Rectal smooth muscle tissue (tissue), 1 donor: ENCODE measurements at regions not wholly inside any gene's neighbourhood (a gene's known extent, or its start where the extent isn't known, plus 50 kb on each side); places are given as distances from the start of the nearest gene placed in this dataset.

ENCODE experiments used
- H3K27ac ChIP-seq: one replicate; pipeline ENCODE4 v1.7.0; 2013; ENCODE audit warnings: low read depth, low read length, inconsistent platforms
- H3K27me3 ChIP-seq: one replicate; pipeline ENCODE4 v1.7.0; 2013; ENCODE audit warnings: low read length; ENCODE audit not compliant: control insufficient read depth, insufficient read depth
- H3K36me3 ChIP-seq: one replicate; pipeline ENCODE4 v1.7.0; 2013; ENCODE audit warnings: low read length; ENCODE audit not compliant: control insufficient read depth, insufficient read depth
- H3K4me1 ChIP-seq: one replicate; pipeline ENCODE4 v1.7.0; 2013; ENCODE audit warnings: low read length; ENCODE audit not compliant: control insufficient read depth, insufficient read depth
- H3K4me3 ChIP-seq: one replicate; pipeline ENCODE4 v1.7.0; 2013; ENCODE audit warnings: low read length
- H3K9ac ChIP-seq: one replicate; pipeline ENCODE4 v1.7.0; 2013; ENCODE audit warnings: low read length

DNA sequence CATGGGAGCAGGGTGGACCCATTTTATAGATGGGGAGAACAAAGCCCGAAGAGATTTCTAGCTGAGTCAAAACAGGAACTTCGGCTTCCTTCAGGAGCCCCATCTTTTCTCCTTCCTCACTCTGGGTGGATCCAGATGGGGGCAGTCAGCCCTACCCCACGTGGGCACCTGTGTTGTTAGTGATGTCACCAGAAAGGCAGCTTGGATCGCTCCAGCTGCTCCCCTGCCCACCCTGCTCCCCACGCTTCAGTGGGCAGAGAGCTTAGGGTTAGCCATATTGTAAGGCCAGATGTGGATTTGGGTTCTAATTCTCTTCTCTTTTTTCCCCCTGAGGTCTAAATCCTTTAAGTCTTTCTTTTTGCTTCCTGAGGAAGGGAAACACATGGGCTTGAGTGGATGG lies 132.3 kb upstream of the PJA1 start:
- peaks cover 9% of the 10 kb centered on the region for H3K27me3 ChIP-seq
- no peaks in the 10 kb centered on the region for H3K36me3 ChIP-seq
- no peak overlapping the region for H3K27ac ChIP-seq
- H3K9ac ChIP-seq = no peak overlapping the region
- H3K4me3 ChIP-seq = no peak overlapping the region
- no peaks in the 10 kb centered on the region for H3K4me1 ChIP-seq

DNA sequence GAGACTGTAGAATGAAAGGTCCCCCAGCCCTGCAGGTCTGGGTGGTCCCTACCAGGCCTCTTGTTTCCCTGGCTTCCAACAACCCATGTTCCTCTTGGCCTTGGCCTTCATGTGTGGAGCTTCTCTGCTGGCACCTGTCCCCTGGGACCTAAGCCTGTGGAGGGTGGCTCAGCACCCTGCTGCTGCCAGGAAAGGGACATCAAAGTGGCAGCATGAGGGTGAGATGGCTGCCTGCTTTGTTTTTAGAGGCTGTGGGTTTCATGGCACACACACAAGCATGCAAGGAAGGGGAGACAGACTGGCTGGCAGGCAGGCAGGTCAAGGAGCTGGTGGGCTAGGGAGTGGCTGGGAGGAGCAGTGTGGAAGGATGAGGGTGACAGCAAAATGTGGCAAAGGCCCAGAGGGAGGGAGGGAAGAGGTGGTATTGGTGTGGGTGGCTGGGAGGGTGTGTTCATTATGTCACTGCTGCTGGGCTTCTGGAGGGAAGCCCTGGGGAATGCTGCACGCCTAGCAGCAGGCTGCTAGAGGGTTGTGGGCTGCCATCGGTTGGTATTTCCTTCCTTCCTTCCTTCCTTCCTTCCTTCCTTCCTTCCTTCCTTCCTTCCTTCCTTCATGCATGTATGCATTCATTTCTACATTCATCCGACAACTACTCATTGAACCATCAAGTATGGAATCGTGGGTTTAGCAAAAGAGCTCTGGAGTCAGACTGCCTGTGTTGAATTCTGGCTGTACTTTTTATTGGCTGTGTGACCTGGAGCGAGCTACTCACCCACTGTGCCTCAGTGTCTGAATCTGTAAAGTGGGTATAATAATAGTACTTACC lies 128.7 kb upstream of the PJA1 start:
- Histone ChIP-seq H3K27me3 (no peaks in the 10 kb centered on the region), H3K27ac (no peak overlapping the region), H3K4me1 (no peaks in the 10 kb centered on the region), H3K9ac (no peak overlapping the region), H3K4me3 (no peak overlapping the region), H3K36me3 (no peaks in the 10 kb centered on the region)

DNA sequence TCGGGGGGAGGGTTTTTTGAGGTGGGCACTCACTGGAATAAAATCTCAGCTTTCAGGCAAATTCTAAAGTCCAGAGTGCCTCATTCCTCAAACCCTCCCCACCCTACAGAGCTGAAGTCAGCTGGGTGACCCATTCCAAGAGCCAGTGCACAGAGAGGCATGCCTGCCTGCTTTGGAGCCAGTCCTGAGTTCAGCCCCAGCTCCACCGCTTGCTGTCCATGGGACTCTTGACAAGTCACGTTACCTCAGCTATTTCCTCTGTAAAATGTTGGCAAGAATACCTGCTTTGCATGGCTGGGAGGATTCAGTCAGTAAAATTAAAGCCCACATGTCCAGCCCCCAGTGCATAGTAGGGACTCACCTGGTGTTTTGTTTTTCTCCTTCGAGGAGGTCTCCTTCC lies 125.9 kb upstream of the PJA1 start:
- Histone ChIP-seq H3K36me3 (no peaks in the 10 kb centered on the region), H3K4me1 (no peaks in the 10 kb centered on the region), H3K4me3 (no peak overlapping the region), H3K27ac (no peak overlapping the region), H3K9ac (no peak overlapping the region), H3K27me3 (peaks cover 2% of the 10 kb centered on the region)

DNA sequence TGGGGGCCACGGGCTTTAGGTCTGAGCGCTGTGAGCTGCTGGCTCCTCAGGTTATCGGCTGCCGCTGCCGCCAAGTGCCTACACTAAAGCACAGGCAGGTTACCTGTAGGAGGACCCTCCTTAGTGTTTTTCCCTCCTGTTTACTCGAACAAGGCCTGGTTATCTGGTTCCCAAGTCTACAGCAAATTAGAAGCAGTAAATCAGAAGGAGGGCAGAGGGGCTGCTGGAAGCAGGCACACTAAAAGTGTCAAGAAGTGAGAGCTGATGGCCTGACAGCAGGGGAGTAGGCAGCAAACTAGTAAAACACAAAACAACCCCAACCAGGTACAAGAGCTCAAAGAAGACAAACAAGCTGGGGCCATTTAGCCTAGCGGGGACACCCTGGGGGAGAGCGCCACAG lies 125.0 kb upstream of the PJA1 start:
- Histone ChIP-seq H3K9ac (no peak overlapping the region), H3K4me3 (no peak overlapping the region), H3K36me3 (no peaks in the 10 kb centered on the region), H3K27me3 (peaks cover 6% of the 10 kb centered on the region), H3K27ac (no peak overlapping the region), H3K4me1 (no peaks in the 10 kb centered on the region)

DNA sequence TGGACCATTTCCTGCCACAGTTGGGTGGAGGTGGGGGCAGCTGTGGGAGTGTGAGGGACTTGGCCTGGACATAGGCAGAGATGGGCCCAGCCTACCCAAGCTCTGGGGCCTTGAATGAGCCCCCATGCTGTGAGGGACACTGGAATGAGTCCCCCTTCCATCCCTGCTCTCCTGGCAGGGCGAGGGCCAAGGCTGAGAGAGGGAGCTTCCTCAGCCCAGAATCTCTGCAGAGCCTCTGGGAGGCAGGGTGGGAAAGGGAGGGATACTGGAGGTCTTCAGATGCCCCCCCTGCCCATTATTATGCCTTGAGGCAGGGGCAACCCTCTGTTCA lies 124.5 kb upstream of the PJA1 start:
- no peak overlapping the region for H3K27ac ChIP-seq
- H3K27me3 ChIP-seq = peaks cover 8% of the 10 kb centered on the region
- H3K4me1 ChIP-seq = peaks cover 2% of the 10 kb centered on the region
- H3K9ac ChIP-seq = no peak overlapping the region
- H3K4me3 ChIP-seq = no peak overlapping the region
- no peaks in the 10 kb centered on the region for H3K36me3 ChIP-seq

DNA sequence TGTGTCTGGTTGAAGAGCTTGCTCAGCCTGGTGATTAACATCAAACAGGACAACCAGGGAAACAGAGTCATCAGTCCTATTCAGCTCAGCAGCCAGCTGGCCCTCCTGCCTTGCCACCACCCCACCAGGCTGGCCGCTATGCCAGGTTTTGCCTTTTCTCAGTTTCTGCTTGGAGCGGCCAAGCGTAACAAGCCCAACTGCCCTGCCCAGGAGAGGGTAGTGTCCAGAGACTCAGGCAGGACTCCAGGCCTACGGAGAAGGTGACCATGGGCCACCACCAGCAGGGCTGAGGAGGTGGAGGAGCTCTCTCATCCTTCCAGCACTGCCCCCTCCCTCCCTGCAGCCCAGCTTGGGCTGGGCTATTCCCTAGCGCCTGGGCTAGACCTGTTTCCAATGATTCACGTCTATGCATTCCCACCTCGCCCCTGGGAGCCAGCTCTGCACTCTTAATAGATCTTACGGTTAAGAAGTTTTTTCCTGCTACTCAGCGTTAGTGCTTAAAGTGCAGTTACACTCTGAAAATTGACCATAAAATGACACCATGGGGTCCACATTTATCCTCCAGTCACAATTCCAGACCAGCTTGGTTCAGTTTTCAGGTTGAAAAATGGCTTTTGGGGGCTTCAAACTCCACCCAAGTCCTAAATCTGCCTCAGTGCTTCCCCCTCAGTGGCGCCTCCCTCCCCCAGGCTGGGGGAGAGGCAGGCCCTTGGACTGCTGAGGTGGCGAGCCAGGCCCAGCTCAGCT lies 124.0 kb upstream of the PJA1 start:
- Histone ChIP-seq H3K9ac (no peak overlapping the region), H3K27ac (no peak overlapping the region), H3K36me3 (no peaks in the 10 kb centered on the region), H3K27me3 (peaks cover 12% of the 10 kb centered on the region), H3K4me1 (peaks cover 2% of the 10 kb centered on the region), H3K4me3 (no peak overlapping the region)

DNA sequence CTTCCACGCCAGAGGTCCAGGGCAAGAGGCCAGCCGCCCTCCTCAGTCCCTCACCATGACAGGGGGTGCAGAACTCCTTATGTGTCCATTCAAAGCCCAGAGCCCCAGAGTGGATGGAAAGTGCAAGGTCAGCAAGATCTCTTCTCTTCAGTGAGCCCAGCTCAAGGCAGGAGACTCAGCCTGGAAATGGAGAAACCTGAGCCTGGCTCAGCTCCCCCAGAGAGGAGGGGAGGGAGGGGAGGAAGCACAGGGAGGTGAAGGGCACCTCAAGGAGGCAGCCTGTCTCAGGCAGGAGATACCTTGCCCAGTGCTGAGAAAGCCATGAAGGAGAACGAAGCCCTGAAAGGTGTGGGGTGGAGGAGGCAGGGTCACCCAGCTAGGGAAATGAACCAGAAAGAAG lies 121.8 kb upstream of the PJA1 start:
- Histone ChIP-seq H3K36me3 (no peaks in the 10 kb centered on the region), H3K4me3 (no peak overlapping the region), H3K27ac (no peak overlapping the region), H3K9ac (no peak overlapping the region), H3K4me1 (peaks cover 2% of the 10 kb centered on the region), H3K27me3 (peaks cover 12% of the 10 kb centered on the region)

DNA sequence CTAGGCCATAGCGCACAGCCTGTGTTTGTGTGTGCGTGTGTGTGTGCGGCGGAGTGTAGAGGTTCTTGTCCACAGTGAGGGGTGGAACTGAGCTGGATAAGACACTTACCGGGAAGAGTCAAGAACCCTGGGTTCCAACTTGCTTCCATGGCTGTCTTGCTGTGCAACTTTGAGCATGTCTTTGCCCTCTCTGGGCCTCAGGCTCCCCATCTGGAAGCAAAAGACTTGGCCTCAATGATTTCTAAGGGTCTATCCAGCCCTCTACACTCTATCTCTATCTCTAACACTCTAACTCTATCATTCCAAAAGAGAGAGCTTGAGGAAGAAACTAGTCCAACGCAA lies 121.3 kb upstream of the PJA1 start:
- Histone ChIP-seq H3K9ac (no peak overlapping the region), H3K27ac (no peak overlapping the region), H3K4me3 (no peak overlapping the region), H3K4me1 (peaks cover 2% of the 10 kb centered on the region), H3K36me3 (no peaks in the 10 kb centered on the region), H3K27me3 (peaks cover 12% of the 10 kb centered on the region)

DNA sequence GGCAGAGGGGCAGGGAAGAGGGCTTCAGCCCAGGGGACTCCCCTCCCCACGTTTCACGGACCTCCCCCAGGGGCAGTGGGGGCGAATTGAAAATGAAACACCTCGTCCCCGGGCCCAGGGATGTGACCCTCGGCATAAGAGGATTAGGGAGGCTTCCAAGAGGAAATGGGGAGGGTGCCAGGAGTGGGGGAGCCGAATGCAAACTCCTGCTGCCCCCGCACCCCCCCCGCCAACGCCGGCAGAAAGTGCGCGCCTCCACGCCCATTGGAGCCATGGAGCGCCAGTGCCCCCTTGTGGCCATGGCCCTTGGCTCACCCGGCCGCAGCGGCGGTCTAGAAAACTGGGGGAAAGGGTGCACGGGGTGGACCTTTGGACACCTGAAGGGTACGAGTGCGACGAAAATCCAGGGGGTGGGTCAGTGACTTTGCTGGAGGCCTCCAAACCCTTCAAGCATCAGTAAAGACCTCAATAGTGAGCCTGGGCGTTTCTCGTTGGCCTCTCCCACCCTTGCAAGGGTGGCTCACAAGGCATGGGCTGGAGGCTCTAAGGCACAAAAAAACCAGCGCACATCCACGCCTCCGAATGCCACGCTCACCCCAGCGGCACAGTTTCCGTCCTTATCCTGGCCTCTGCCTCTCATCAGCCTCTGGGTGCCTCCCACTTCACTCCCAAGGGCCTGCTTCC lies 120.8 kb upstream of the PJA1 start:
- H3K27me3 ChIP-seq = peaks cover 12% of the 10 kb centered on the region
- H3K27ac ChIP-seq = no peak overlapping the region
- no peak overlapping the region for H3K9ac ChIP-seq
- H3K36me3 ChIP-seq = no peaks in the 10 kb centered on the region
- H3K4me3 ChIP-seq = peak overlapping the region; percentile 26
- H3K4me1 ChIP-seq = peaks cover 6% of the 10 kb centered on the region

DNA sequence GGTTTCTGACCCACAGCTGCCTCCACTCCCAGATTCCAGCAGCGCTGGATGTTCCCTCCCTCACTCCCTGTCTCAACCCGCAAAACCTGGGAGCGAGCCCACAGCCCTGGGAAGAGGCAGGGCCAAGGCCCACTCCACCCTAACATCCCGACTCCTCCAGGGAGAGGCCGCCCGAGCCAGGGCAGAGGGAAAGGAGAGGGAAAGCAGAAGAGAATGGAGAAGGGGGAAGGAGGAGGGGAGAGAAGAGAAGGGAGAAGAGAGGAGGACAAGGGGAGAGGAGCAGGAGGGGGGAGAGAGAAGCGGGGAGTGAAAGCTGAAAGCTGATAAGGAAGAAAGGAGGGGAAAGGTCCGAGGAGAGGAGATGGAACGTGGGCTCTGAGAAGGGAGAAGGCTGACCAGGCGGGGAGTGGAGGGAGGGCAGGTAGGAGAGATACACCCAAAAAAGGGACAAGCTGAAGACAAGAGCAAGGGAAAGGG lies 120.2 kb upstream of the PJA1 start:
- H3K4me1 ChIP-seq = peaks cover 6% of the 10 kb centered on the region
- no peaks in the 10 kb centered on the region for H3K36me3 ChIP-seq
- no peak overlapping the region for H3K9ac ChIP-seq
- H3K4me3 ChIP-seq = peak overlapping the region; percentile 26
- H3K27me3 ChIP-seq = peaks cover 12% of the 10 kb centered on the region
- H3K27ac ChIP-seq = peak overlapping the region; percentile 8

DNA sequence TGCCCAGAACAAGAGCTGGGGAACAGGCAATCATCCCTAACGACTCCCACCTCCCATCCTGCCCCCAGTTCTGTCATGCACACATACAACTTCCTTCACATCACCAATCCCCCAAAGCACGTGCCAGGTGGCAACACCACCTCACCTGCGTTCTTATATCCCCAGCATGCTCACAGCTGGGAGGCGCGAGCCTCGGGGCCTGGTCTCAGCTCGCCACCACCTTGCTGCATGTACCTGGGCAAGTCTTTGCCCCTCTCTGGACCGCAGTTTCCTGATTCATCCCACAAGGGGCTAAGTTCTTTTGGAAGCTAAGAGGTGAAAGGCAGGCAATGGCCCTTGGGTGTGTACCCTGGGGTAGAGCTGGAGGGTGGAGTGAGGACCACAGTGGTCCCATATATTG lies 119.2 kb upstream of the PJA1 start:
- Histone ChIP-seq H3K4me1 (peaks cover 9% of the 10 kb centered on the region), H3K27me3 (peaks cover 12% of the 10 kb centered on the region), H3K36me3 (no peaks in the 10 kb centered on the region), H3K27ac (no peak overlapping the region), H3K9ac (no peak overlapping the region), H3K4me3 (no peak overlapping the region)

DNA sequence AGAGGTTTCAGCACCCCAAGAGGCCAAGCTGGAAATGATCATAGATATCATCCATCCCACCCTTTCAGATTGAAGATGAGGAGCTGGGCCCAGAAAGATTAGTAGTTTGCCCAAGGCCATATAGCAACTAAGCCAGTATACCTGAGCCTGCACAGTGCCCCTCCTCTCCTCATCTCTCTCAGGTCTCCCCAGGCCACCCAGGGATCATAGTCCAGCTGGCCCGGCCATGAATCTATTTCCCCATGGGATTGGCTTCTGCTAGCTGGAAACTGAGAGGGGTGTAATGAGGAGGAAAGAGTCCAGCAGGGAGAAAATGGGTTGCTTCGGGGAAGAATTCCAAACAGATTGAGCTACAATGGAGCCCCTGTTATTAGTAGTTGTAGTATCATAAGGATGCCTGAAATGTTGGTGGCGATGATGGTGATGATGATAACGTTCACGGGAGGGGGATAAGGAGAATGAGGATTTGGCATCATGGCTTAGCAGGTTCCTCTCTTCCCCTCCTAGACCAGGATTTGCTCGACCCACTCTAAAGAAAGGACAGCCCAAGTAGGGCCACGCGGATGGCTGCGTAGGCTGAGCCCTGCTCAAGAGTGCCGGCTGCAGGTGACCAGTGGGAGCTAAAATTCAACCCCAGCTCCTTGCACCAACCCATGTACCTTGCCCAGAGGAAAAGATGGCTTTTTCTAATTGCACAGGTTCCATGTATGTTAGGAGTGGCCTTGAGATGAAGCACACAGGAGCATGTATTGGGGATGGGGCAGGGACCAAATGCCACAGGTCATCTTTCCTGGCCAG lies 117.8 kb upstream of the PJA1 start:
- Histone ChIP-seq H3K27me3 (peaks cover 10% of the 10 kb centered on the region), H3K36me3 (no peaks in the 10 kb centered on the region), H3K27ac (no peak overlapping the region), H3K4me3 (no peak overlapping the region), H3K4me1 (peaks cover 9% of the 10 kb centered on the region), H3K9ac (no peak overlapping the region)
